Hematopoietic multipotent progenitor cell (in vitro differentiated cells): ENCODE measurements at regions not wholly inside any gene's neighbourhood (a gene's known extent, or its start where the extent isn't known, plus 50 kb on each side); places are given as distances from the start of the nearest gene placed in this dataset.
A peak's percentile ranks its signal among the peaks of the same experiment; 100 is the strongest.
"Not testable (repeated sequence)": the region's sequence is repeated elsewhere in the genome, so short reads cannot be mapped to it uniquely, and the experiment has no call there.

Experiments
- DNase-seq, 3 donors: peaks; one replicate each; pipeline ENCODE4 v3.0.0-alpha.2; 2011 to 2015; ENCODE audit warnings: low read depth in 2 of 3, low spot score in 2 of 3

DNA sequence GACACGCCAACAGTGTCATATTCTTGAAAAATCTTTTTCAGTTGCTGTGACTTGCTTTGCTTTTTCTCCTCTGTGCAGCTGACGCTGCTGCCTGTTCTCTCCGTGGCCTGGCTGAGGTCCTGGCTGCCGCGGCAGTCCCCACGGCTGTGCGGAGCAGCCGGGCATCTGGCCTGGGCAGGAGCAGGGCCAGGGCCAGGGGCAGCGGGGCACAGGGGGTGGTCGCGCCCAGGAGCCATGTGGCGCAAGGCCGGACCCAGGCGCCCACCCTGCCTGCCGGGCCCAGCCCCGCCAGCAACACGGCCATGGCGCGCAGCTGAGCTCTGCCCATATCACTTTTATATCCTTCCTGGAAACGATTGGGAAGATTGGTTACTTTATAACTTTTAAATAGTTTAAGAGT is 109.4 kb upstream of the ACBD5 start:
- no peak for DNase-seq

- not testable (repeated sequence) for DNase-seq
These were observed 107.2 kb upstream of the ACBD5 start for GRCh38 chr10:27347827-27348207.

GRCh38 chr10:27345455-27345920 is 104.9 kb upstream of the ACBD5 start:
- DNase-seq: no peak

GRCh38 chr10:27344568-27345454 is 104.2 kb upstream of the ACBD5 start:
- no peak for DNase-seq

GRCh38 chr10:27341001-27341400 is 100.4 kb upstream of the ACBD5 start:
- DNase-seq: no peak

DNA sequence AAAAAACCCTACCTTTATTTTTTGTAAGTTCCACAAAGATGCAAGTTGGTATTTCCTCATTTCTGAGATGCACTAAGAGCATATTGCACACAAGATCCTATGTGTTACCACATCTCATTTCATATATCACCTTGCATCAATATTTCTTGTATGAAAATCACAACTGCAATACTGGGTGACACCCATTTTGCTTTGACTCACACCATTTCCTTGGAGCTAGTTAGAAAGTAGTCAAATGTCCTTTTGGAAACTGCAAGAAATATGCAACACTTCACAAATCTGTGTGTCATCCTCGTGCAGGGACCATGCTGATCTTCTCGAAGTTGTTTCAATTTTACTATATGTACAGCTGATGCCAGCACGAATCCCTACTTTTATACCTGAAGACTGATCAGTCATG is 94.6 kb upstream of the ACBD5 start:
- not testable (repeated sequence) for DNase-seq

- no peak for DNase-seq
These were observed 89.5 kb upstream of the ACBD5 start for GRCh38 chr10:27330074-27330473.

- DNase-seq: no peak
These were observed 88.3 kb upstream of the ACBD5 start for GRCh38 chr10:27328946-27329345.

DNA sequence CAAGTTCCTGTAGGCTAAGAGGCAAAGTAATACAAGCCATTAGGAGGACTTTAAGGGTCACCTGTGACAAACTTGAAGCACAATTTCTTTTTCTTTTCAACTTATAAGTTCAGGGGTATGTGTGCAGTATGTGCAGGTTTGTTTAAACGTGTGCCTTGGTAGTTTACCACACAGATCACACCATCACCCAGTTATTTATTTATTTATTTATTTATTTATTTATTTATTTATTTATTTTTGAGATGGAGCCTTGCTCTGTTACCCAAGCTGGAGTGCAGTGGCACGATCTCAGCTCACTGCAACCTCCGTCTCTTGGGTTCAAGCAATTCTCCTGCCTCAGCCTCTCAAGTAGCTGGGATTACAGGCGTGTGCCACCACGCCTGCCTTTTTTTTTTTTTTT is 86.2 kb upstream of the ACBD5 start:
- not testable (repeated sequence) for DNase-seq

GRCh38 chr10:27319752-27320431 is 79.3 kb upstream of the ACBD5 start:
- peak in 2 of 3 donors; percentile 55 to 68 for DNase-seq

DNA sequence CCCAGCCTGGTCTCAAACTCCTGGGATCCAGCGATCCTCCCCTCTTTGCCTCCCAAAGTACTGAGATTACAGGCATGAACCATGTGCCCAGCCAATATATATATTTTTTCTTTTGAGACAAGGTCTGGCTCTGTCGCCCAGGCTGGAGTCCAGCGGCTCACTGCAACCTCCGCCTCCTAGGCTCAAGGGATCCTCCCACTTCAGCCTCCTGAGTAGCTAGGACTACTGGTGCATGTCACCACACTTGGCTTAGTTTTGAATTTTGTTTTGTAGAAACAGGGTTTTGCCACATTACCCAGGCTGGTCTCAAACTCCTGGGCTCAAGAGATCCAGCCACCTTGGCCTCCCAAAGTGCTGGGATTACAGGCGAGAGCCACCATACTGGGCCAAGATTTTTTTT is 78.5 kb upstream of the ACBD5 start:
- not testable (repeated sequence) for DNase-seq

DNA sequence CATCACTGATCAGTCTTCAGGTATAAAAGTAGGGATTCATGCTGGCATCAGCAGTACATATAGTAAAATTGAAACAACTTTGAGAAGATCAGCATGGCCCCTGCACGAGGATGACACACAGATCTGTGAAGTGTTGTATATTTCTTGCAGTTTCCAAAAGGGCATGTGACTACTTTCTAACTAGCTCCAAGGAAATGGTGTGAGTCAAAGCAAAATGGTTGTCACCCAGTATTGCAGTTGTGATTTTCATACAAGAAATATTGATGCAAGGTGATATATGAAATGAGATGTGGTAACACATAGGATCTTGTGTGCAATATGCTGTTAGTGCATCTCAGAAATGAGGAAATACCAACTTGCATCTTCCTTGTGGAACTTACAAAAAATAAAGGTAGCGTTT is 74.5 kb upstream of the ACBD5 start:
- not testable (repeated sequence) for DNase-seq

GRCh38 chr10:27313586-27313985 is 73.0 kb upstream of the ACBD5 start:
- not testable (repeated sequence) for DNase-seq

- no peak for DNase-seq
These were observed 72.3 kb upstream of the ACBD5 start for GRCh38 chr10:27312854-27313253.

GRCh38 chr10:27311809-27312208 is 71.2 kb upstream of the ACBD5 start:
- not testable (repeated sequence) for DNase-seq

- DNase-seq: not testable (repeated sequence)
These were observed 57.9 kb upstream of the ACBD5 start for GRCh38 chr10:27298522-27298850.

- peak in 1 of 3 donors; percentile 42 for DNase-seq
These were observed 57.4 kb upstream of the ACBD5 start for GRCh38 chr10:27297844-27298521.

GRCh38 chr10:27296285-27296684 is 55.7 kb upstream of the ACBD5 start:
- DNase-seq: not testable (repeated sequence)

GRCh38 chr10:27291253-27291895 is 50.8 kb upstream of the ACBD5 start:
- not testable (repeated sequence) for DNase-seq
